ENCODE measurements at regions not wholly inside any gene's neighbourhood (a gene's known extent, or its start where the extent isn't known, plus 50 kb on each side); places are given as distances from the start of the nearest gene placed in this dataset.

- no peak for DNase-seq (ENCODE audit: low read depth)
- H3K4me3 ChIP-seq (replicated peaks; ENCODE audit: low read depth, low read length): no peak overlapping the region
- TF ChIP-seq CTCF (IDR thresholded peaks at IDR 0.05; ENCODE audit: low read length, missing control alignments): no peak
Measured at GRCh38 chr20:22699396-22699795, 115.0 kb upstream of the FOXA2 start.

GRCh38 chr20:22700367-22700766, 116.0 kb upstream of the FOXA2 start:
- TF ChIP-seq CTCF (IDR thresholded peaks at IDR 0.05; ENCODE audit: low read length, missing control alignments): no peak
- peak; percentile 79 for DNase-seq (ENCODE audit: low read depth)
- H3K4me3 ChIP-seq (replicated peaks; ENCODE audit: low read depth, low read length): no peak overlapping the region

- DNase-seq (ENCODE audit: low read depth): no peak
- TF ChIP-seq CTCF (IDR thresholded peaks at IDR 0.05; ENCODE audit: low read length, missing control alignments): no peak
- H3K4me3 ChIP-seq (replicated peaks; ENCODE audit: low read depth, low read length): no peak overlapping the region
Measured at GRCh38 chr20:22701679-22702308, 117.4 kb upstream of the FOXA2 start.

GRCh38 chr20:22703843-22704242, 119.5 kb upstream of the FOXA2 start:
- no peak for TF ChIP-seq CTCF (IDR thresholded peaks at IDR 0.05; ENCODE audit: low read length, missing control alignments)
- no peak for DNase-seq (ENCODE audit: low read depth)
- no peak overlapping the region for H3K4me3 ChIP-seq (replicated peaks; ENCODE audit: low read depth, low read length)

GRCh38 chr20:22711971-22712755, 127.8 kb upstream of the FOXA2 start:
- H3K4me3 ChIP-seq (replicated peaks; ENCODE audit: low read depth, low read length): no peak overlapping the region
- TF ChIP-seq CTCF (IDR thresholded peaks at IDR 0.05; ENCODE audit: low read length, missing control alignments): no peak
- no peak for DNase-seq (ENCODE audit: low read depth)

GRCh38 chr20:22716821-22717351, 132.5 kb upstream of the FOXA2 start:
- peak; percentile 61 for DNase-seq (ENCODE audit: low read depth)
- TF ChIP-seq CTCF (IDR thresholded peaks at IDR 0.05; ENCODE audit: low read length, missing control alignments): no peak
- H3K4me3 ChIP-seq (replicated peaks; ENCODE audit: low read depth, low read length): no peak overlapping the region
